NB4 (cell line): ENCODE measurements at regions not wholly inside any gene's neighbourhood (a gene's known extent, or its start where the extent isn't known, plus 50 kb on each side); places are given as distances from the start of the nearest gene placed in this dataset.

Source experiments
- DNase-seq: peaks from one replicate; pipeline ENCODE4 v3.0.0; 2010; ENCODE audit warnings: low read depth
- H3K4me3 ChIP-seq: one replicate; pipeline ENCODE4 v1.5.1; 2011; ENCODE audit warnings: mild to moderate bottlenecking, low read depth, low read length, moderate library complexity
- CTCF ChIP-seq: IDR thresholded peaks from one replicate; pipeline ENCODE4 v1.5.1; 2012; ENCODE audit warnings: low read depth, low read length
- MAX ChIP-seq: IDR thresholded peaks from 2 replicates; pipeline ENCODE4 v1.6.1; 2011; ENCODE audit warnings: low read depth, low read length
- MYC ChIP-seq: IDR thresholded peaks from 2 replicates; pipeline ENCODE4 v1.6.1; 2011; ENCODE audit warnings: low read depth, low read length
- POLR2A ChIP-seq: IDR thresholded peaks from 2 replicates; pipeline ENCODE4 v1.6.1; 2011; ENCODE audit warnings: mild to moderate bottlenecking; ENCODE audit not compliant: insufficient read length; ENCODE audit errors: extremely low read depth

GRCh38 chr2:5464657-5465056 lies 227.5 kb upstream of the SOX11 start:
- no peak overlapping the region for H3K4me3 ChIP-seq
- DNase-seq = no peak
- no peak for TF ChIP-seq MYC
- no peak for TF ChIP-seq POLR2A
- TF ChIP-seq CTCF = no peak
- no peak for TF ChIP-seq MAX

- TF ChIP-seq CTCF (no peak), MAX (no peak), MYC (no peak), POLR2A (no peak)
These were observed 226.3 kb upstream of the SOX11 start for GRCh38 chr2:5465859-5466258.

GRCh38 chr2:5467178-5467905 lies 224.8 kb upstream of the SOX11 start:
- H3K4me3 ChIP-seq = no peak overlapping the region
- no peak for DNase-seq
- no peak for TF ChIP-seq MYC
- no peak for TF ChIP-seq CTCF
- no peak for TF ChIP-seq POLR2A
- no peak for TF ChIP-seq MAX

More at GRCh38 chr2:5465859-5466258, 226.3 kb upstream of the SOX11 start:
- DNase-seq = no peak
- no peak overlapping the region for H3K4me3 ChIP-seq

- TF ChIP-seq MAX = no peak
- H3K4me3 ChIP-seq = no peak overlapping the region
- DNase-seq = no peak
These were observed 219.5 kb upstream of the SOX11 start for GRCh38 chr2:5472673-5473072.

- DNase-seq = no peak
- TF ChIP-seq CTCF = no peak
- TF ChIP-seq MAX = no peak
- TF ChIP-seq POLR2A = no peak
- TF ChIP-seq MYC = no peak
- H3K4me3 ChIP-seq = no peak overlapping the region
These were observed 218.5 kb upstream of the SOX11 start for GRCh38 chr2:5473635-5474034.

GRCh38 chr2:5474716-5475115 lies 217.5 kb upstream of the SOX11 start:
- no peak for DNase-seq
- no peak overlapping the region for H3K4me3 ChIP-seq
- no peak for TF ChIP-seq CTCF
- TF ChIP-seq POLR2A = no peak
- TF ChIP-seq MYC = no peak
- no peak for TF ChIP-seq MAX
